HG03064 (cell line): ENCODE measurements at regions not wholly inside any gene's neighbourhood (a gene's known extent, or its start where the extent isn't known, plus 50 kb on each side); places are given as distances from the start of the nearest gene placed in this dataset.

Experiments
- ATAC-seq: cut with Tn5 transposase; IDR thresholded peaks from one replicate; pipeline ENCODE4 v1.9.1; 2021; ENCODE audit warnings: low read depth; ENCODE audit not compliant: unreplicated experiment

DNA sequence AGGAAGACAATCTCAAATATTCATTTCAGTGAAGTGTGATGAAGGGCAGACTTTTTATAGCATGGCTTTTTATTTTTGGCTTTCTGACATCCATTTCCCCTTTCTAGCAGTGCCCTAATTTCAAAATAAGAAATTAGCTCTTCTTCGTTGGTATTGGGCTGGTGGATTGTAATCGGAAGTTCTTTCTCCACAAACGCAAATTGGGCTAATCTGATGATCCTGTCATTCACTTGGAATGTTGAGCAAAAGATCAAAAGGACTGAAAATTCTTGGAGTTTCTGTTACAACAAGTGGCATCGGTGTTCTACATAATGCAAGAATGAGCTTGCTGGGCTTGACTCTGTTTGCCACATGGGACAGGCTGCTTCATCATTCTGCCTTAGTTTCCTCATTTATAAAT, 1182.8 kb downstream of the FLRT2 start:
- ATAC-seq: no peak

DNA sequence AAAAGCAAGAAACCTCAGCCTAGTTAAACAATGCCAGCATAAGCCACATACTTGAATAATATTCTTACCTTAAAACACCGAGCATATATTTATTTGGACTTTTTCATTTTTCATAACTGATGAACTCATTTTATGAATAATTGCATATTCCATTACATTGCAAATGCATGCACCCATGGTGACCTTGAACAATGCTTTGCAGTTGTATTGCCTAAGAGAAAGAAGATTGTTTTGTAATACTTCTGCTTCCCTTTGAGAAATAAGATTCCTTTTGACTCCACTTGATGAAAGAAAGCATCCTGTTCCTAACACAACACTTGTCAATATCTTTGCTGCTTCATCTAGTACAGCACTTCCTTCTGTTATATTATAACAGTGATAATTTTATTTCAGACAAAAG, 1182.2 kb downstream of the FLRT2 start:
- no peak for ATAC-seq

DNA sequence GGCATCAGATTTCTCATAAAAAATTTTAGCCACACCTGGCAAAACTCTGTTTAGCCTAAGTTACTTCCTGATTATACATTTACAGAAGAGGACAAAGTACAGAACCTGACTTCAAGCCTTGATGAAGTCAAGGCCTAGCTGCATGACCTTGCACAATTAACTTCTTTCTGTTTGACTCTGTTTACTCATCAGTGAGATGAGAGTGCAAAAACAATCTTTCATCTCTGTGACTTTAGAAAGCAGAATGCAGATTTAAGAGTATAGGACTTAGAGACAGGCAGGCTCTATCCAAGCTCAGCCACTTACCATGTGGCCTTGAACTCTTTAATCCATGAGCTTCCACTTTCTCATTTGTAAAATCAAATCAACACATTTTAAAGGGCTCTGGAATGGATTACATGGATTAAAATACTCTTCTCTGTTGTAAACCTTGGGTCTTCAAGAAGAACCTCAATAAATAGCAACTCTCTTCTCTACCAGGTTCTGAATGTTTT, 1178.9 kb downstream of the FLRT2 start:
- ATAC-seq: no peak

DNA sequence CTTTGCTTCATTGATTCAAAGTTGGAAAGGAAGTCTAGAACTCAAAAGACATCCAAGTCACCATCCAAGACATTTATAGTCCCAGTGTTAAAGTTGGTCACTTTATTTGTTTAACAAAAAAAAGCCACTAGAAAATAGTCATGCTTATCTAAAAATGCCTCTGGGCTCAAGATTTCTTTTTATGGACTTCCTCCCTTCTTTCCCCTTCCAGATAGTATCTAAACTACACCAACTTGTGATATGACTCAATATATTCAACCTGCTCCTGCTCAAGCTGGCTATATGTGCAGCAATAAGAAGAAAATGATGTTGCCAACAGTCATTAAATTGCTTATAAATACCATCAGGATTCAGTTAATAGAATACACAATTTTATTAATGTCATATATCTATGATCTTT, 1177.1 kb downstream of the FLRT2 start:
- no peak for ATAC-seq

DNA sequence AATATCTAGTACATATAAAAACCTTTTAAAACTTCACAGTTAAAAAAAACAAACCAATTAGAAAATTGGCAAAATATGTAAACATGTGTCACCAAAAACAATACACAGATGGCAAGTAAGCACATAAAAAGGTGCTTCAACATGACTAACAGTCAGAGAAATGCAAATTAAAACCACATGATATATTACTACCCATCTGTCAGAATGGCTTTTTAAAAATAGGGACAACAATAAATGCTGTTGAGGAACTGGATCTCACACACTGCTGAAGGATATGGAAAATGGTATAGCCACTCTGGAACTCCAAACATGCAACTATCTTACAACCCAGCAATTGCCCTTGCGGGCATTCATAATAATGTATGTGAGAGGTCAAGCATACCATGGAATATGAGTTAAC, 1153.6 kb downstream of the FLRT2 start:
- no peak for ATAC-seq

DNA sequence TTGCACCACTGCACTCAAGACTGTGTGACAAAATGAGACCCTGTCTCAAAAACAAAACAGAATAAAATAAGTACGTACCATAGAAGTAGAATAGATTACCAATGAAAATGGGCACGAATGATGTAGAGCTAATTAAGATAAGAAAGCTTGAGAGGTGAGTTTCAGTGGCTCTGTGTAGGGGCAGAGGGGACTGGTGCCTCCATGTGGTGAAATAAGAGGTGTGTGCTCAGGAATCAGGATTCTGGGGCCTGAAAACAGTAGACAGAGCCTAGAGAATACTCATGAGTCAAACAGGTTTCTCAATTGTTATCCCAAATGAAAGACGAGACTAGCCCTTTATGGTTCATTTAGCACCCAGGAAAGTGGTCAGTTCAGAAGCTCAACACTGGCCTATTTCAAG, 1145.1 kb downstream of the FLRT2 start:
- no peak for ATAC-seq

DNA sequence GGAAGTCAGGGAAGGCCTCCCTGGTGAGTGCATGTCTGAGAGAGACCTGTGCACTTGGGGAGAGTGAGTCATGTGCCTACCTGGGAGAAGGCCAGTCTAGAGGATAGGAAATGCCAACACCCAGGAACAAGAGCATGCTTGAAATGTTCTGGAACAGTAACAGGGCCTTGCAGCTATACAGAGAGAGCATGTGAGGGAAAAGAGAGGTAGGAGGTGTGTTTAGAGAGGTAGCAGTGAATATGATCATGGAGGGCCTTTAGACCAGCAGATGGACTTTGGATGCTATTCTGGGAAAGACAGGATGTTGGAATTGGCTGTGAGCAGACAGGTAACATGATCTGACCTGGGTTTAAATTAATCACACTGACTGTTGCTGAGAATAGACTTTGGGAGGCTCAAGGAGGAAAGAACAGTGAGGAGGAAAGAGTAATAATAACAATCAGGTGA, 1143.6 kb downstream of the FLRT2 start:
- ATAC-seq: no peak

DNA sequence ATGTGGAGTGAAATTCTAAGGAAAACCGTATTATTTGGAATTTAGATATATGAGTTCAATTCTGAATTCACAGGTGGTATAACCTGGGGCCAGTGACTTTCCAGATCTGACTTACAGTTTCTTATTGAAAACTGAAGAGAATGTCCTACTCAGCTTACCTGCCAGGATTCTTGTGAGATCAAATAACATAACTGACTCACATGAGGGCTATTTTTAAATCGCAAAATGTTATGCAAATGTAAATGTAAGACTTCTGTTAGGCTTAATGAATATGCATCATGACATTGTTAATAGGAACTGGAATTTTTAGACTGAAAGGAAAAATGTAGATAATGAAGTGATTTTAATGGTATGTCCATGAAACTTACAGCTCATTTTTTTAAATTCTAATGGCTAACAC, 1142.1 kb downstream of the FLRT2 start:
- no peak for ATAC-seq

DNA sequence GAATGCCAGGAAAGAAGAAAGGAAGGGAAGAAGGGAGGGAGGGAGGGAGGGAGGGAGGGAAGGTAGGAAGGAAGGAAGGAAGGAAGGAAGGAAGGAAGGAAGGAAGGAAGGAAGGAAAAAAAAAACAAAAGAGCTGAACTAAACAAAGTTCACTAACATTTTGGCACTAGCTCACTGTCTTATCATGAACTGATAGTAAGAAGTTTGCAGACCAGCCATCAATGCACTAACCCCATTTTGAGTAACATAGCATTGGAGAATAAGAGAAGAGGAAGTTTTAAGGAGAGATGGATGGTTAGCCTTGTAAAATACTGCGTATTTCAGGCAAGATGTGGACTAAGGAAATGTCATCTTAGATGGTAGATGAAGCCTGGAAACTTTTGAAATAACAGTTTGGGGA, 1136.0 kb downstream of the FLRT2 start:
- no peak for ATAC-seq

DNA sequence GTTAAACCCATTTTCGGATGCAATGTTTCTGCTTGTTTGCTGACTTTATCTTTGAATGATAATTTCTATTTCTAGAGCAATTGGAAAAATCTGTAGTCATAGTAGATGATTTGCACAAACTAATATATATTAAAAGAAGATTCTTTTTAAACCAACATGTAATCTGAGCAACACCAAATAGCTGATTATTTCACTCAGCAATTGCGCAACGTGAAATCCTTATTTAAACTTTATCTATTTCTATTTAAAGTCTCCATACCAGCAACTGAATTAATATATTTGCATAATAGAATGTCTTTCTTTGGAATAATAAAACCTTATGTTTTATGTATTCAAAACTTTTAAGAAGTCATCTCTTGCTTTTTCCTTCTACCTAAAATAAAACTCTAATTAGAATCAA, 1132.4 kb downstream of the FLRT2 start:
- no peak for ATAC-seq

DNA sequence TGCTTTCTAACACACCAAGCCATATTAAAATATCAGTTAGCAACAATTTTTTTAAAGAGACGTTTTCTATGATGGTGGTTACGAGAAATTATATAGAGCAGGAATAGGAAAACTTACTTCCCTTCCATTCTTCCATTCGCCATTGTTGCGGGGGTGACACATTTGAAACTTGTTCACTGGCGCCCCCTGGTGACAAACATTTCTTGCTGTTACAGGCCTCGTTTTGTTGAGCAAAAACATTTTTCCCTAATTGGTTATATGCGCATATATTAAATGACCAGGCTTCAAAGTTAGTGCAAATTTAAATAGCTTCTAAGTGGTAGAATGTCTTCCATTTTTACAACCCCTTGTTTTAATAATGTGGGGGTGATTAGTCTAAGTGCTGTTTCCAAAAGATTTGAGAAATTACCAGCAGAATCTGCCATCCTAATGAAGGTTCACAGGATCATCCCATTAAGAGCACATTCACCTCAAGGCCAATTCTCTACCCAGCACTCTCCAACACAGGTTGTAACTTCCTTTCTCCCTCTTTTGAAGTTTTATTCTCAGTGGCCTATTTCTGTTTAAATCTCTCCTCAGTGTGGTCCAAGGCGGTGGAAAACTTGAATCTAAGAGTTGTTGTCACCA, 1124.7 kb downstream of the FLRT2 start:
- ATAC-seq: no peak

DNA sequence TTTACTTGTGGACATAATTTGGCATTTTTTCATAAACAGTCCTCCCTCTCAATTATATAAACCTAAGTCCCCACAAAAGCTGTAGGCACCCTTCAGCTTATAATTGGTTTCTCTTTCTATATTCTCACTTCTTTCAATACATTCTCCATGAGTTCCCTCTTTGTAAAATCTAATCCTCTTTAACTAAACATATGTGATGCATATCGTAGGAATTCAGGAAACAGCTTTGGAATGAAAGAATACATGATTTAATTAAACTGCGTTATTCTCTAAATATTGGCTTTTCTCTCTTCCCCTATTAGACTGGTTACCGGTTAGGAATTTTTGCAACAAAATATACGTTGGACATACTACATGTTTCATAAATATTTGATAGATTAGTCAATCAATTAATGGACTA, 1122.6 kb downstream of the FLRT2 start:
- no peak for ATAC-seq

DNA sequence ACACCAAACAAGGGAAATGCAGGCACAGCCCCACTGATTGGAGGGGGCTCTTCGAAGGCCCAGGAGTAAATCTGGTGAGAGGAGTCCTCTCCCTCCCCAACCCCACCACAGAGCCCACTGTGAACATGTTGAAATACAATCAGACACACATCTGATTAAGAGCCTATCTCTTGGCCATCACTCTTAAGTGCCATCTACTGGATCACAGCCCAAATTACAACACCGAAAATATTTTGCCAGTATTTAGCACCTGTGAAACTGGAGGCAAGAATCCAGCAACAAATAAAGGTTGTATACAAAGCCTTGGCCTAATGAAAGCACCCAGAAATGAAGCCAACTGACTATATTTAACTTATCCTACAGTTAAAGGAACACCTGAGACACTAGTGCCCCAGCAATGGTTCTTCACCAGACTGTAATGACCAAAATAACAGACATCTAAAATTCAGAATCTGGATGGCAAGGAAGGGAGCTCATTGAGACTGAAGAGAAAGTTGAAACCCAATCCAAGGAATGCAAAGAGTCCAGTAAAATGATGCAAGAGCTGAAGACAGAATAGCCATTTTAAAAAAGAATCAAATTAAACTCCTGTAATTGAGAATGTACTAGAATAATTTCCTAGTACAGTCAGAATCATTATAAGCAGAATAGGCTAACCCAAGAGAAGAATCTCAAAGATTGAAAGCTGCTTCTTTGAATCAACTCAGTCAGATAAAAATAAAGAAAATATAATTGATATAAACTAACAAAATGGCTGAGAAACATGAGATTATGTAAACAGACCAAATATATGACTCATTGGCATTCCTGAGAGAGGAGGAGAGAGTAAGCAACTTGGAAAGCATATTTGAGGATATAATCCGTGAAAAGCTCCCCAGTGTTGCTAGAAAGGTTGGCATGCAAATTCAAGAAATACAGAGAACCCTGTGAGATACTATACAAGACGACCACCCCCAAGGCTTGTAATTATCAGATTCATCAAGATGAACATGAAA, 1117.0 kb downstream of the FLRT2 start:
- no peak for ATAC-seq

DNA sequence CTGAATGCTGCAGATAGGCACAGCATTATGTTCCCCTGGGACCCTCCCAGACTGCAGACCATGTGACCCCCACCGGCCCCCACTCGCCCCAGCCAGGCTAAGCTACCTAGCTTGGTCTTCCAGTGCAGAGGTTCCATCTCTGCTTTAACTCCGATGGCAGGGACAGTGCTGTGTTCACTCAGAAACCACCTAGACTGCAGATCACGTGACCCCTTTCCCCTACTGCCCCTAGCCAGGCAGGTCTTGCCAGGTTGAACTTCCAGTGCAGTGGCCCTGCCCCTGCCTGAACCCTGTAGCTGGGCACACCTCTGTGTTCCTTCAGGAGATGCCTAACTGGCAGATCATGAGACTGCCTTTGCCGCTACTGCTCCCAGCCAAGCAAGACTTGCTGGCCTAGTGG, 1116.2 kb downstream of the FLRT2 start:
- no peak for ATAC-seq

DNA sequence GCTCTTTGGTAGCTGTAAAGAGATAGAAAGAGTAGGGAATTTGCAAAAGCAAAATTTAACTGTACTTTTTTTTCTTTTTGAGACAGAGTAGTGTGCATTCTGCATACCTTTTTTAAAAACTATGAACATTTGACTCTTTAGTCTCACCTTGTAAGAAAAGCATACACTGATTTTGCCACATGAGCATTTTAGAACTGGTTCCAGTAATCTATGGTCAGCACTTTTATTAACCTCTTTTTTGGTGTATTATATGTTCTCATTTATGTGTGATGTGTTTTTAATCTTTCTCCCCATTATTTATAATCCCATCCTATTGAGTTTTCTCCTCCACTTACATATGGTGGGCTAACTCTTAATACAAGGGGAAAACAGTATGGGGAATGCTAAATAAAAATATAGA, 1111.4 kb downstream of the FLRT2 start:
- no peak for ATAC-seq

DNA sequence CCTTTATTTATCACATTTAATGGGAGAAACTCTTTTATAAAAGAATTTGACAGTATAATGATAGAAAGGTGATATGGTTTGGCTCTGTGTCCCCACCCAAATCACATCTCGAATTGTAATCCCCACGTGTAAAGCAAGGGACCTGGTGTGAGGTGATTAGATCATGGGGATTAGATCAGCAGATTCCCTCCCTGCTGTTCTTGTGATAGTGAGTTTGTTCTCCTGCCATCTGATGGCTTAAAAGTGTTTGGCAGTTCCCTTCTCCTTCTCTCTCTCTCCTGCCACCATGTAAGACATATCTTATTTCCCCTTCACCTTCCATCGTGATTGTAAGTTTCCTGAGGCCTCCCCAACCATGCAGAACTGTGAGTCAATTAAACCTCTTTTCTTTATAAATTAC, 1110.3 kb downstream of the FLRT2 start:
- no peak for ATAC-seq

DNA sequence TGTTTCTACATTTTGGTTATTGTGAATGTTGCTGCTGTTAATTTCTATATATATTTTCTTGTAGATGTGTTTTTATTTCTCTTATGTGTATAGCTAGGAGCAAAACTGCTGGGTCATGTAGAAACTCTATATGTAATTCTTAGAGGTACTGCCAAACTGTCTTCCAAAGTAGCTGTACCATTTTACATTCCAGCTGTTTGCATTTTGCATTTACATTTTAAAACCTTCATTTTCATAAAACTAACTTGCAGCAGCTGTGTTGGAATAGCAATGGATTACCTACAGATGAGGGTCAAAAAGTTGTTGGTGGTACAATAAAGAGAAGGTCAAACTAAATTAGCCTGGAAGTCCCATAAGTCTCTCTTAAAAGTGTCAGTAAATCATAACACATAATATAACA, 1109.7 kb downstream of the FLRT2 start:
- ATAC-seq: no peak

DNA sequence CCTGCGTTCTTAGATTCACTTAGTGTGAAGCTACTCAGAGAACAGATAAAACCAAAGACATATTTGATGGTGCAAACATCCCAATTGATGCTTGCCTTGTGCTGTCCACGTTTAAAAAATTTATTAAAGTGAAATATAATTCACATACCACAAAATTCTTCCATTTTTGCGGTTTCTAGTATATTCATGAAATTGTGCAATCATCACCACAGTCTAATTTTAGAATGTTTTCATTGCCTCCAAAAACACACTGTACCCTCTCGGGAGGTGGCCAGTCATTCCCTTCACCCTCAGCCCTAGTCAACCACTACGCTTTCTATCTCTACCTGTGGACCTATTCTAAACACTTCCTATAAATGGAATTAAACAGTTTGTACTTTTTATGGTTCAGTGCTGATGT, 1109.2 kb downstream of the FLRT2 start:
- no peak for ATAC-seq

DNA sequence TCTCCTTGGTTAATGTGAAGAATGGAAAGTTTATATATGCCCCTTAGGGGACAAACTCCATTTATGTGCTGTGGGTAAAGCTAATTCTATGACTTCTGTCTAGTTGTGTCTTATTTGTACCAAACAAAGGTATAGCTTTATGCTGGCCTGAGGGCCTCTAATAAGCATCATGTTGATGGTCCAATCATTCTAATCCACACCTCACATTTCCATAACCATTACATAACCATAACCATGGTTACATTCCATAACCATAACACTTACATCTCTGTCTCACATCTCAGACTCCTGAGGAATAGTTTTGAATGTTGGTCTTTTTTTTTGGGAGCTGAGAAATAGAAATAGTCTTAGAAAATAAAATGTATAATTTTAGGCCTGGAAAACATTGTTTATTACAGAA, 1097.1 kb downstream of the FLRT2 start:
- ATAC-seq: no peak

DNA sequence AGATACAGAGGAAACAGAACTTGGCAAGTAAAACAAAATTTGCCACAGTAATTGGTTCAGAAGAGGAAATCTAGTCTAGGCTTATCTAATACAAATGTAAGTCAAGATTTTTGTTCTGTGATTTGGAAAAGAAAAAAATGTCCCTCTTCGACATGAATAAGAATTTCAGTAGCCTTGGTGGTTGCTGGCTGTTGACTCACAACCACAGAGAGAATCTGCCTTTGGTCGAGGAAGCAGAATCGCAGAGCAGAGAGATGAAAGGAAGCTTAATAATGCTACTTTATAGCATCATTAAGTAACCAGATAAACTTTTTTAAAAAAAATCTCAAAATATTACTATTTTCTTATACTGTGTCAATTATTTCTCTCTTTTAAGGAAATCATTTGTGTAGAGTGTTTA, 1096.6 kb downstream of the FLRT2 start:
- no peak for ATAC-seq

DNA sequence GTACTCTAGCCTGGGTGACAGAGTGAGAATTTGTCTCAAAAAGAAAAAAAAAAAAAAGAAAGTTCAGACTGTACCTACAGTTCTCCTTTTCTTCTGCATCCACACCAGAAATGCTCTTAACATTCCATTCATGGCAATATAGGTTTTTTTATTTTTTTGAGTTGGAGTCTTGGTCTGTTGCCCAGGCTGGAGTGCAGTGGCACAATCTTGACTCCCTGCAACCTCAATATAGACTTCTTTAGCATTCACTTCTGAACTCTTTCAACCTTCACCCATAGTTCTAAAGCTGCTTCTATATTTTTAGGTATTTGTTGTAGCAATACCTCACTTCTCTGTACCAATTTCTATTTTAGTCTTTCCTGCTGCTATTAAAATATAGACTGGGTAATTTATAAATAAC, 1095.7 kb downstream of the FLRT2 start:
- ATAC-seq: no peak

DNA sequence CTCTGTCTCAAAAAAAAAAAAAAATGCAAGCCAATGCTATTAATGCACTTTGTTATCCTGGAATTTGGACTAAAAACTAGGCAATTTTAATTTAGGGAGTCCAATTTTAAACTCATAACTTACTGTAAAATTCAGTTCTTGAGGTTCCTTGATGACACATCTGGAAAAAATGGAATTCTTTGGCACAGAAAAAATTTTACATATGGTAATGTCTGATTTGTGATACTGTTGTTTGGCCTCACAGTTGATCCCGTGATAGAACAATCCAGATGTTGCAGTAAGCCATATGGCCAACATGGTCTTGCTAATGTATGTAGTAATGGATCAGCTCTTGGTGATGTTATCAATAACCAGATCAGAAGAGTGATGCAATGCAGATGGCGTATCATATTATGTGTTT, 1089.8 kb downstream of the FLRT2 start:
- no peak for ATAC-seq
